HepG2 (cell line): ENCODE measurements at regions not wholly inside any gene's neighbourhood (a gene's known extent, or its start where the extent isn't known, plus 50 kb on each side); places are given as distances from the start of the nearest gene placed in this dataset.

Experiments
- ATAC-seq: fragments of 200-7000 bp; cut with Tn5 transposase; 3 replicates; pipeline ENCODE4 v1.9.1; 2020; ENCODE audit warnings: mild to moderate bottlenecking, moderate library complexity
- BruUV-seq: library from RNA; stranded (reverse); fragments of 400-500 nt; replicated peaks from 2 replicates; lab custom pipeline; 2021; lab: Mats Ljungman, UMichigan
- CTCF ChIA-PET: fragments of 300-600 bp; formaldehyde crosslinking; extraction: SDS; loops from one replicate; lab custom pipeline; 2021; ENCODE audit warnings: low total read pairs, inconsistent platforms, low intra/inter-chr PET ratio; lab: Yijun Ruan, JAX
- POLR2A ChIA-PET: fragments of 350-600 bp; sonication (Branson Sonifier 250); formaldehyde crosslinking; loops from one replicate; lab custom pipeline; 2020; ENCODE audit warnings: antibody characterized with exemption, inconsistent platforms; lab: Yijun Ruan, JAX
- DNase-seq: peaks from one replicate; pipeline ENCODE4 v3.0.0-alpha.2; 2015; ENCODE audit warnings: low spot score
- FAIRE-seq: peaks from 3 replicates; lab custom pipeline; 2011; peaks lifted over from hg19 to GRCh38; lab: Jason Lieb, UNC
- H2AFZ ChIP-seq: one replicate; pipeline ENCODE4 v1.6.1; 2011; ENCODE audit warnings: low read length, inconsistent platforms
- H3K27ac ChIP-seq: fragments of 300-600 bp; 3 replicates; pipeline ENCODE4 v1.8.0; 2011; ENCODE audit warnings: mixed run types, mild to moderate bottlenecking, mixed read lengths, low read length, inconsistent platforms; ENCODE audit not compliant: insufficient read depth; ENCODE audit errors: extremely low read length
- H3K27me3 ChIP-seq, 2 experiments: fragments of 200-600 bp in 1 of 2; 2 replicates in 1 of 2; 3 replicates in 1 of 2; pipeline versions ENCODE4 v1.6.0 to v1.8.0; 2011; ENCODE audit warnings: low read length in 2 of 2, mild to moderate bottlenecking in 2 of 2, moderate library complexity in 2 of 2, inconsistent platforms in 1 of 2; ENCODE audit not compliant: insufficient read depth in 2 of 2, control insufficient read depth in 1 of 2
- H3K36me3 ChIP-seq, 2 experiments: fragments of 200-600 bp in 1 of 2; replicated peaks in 1 of 2; 2 replicates in 1 of 2; 3 replicates in 1 of 2; pipeline versions ENCODE4 v1.5.1 to v1.8.0; 2011; ENCODE audit warnings: low read length in 2 of 2, inconsistent platforms in 1 of 2; ENCODE audit not compliant: insufficient read depth in 2 of 2, control insufficient read depth in 1 of 2
- H3K4me1 ChIP-seq: 2 replicates; pipeline ENCODE4 v1.5.1; 2012; ENCODE audit warnings: low read length, inconsistent platforms; ENCODE audit not compliant: insufficient read depth
- H3K4me2 ChIP-seq: 2 replicates; pipeline ENCODE4 v1.6.0; 2011; ENCODE audit warnings: low read depth, low read length, inconsistent platforms
- H3K4me3 ChIP-seq, 3 experiments: fragments of 200-600 bp in 1 of 3; sonication (generic), shearing (Covaris generic) in 1 of 3; replicated peaks in 1 of 3; 2 replicates each; pipeline ENCODE4 v1.5.1; 2011 to 2016; ENCODE audit warnings: low read length in 3 of 3, inconsistent platforms in 2 of 3, low read depth in 2 of 3, mild to moderate bottlenecking in 2 of 3, control low read depth in 1 of 3, mixed read lengths in 1 of 3; ENCODE audit not compliant: insufficient read depth in 1 of 3
- H3K79me2 ChIP-seq: one replicate; pipeline ENCODE4 v1.6.1; 2011; ENCODE audit warnings: low read length, inconsistent platforms; ENCODE audit not compliant: insufficient read depth
- H3K9ac ChIP-seq: 2 replicates; pipeline ENCODE4 v1.6.0; 2011; ENCODE audit warnings: mild to moderate bottlenecking, low read depth, low read length, inconsistent platforms; ENCODE audit not compliant: insufficient read depth
- H3K9me3 ChIP-seq: 2 replicates; pipeline ENCODE4 v1.5.1; 2012; ENCODE audit warnings: mild to moderate bottlenecking, low read length
- H4K20me1 ChIP-seq: 2 replicates; pipeline ENCODE4 v1.6.0; 2011; ENCODE audit warnings: inconsistent platforms, mild to moderate bottlenecking, low read length, moderate library complexity; ENCODE audit not compliant: insufficient read depth
- ARNT ChIP-seq: fragments of 450-650 bp; IDR thresholded peaks from 2 replicates; pipeline ENCODE4 v1.6.1; 2017
- ELF4 ChIP-seq: sonication (generic); formaldehyde crosslinking; IDR thresholded peaks from 2 replicates; pipeline ENCODE4 v1.5.0; 2020; ENCODE audit warnings: missing genetic modification reagents, mild to moderate bottlenecking, moderate library complexity, borderline replicate concordance
- GATAD2A ChIP-seq: IDR thresholded peaks from 2 replicates; pipeline ENCODE4 v1.6.1; 2016
- PHF5A ChIP-seq: IDR thresholded peaks from one replicate; pipeline ENCODE4 v1.6.1; 2018; ENCODE audit warnings: low read depth, missing genetic modification reagents; ENCODE audit not compliant: unreplicated experiment
- TARDBP ChIP-seq: sonication (generic); formaldehyde crosslinking; IDR thresholded peaks from 2 replicates; pipeline ENCODE4 v1.8.0; 2022; ENCODE audit warnings: mild to moderate bottlenecking, missing genetic modification reagents
- ZNF256 ChIP-seq: sonication (generic); formaldehyde crosslinking; conservative IDR thresholded peaks from 2 replicates; pipeline ENCODE4 v1.4.0; 2020; ENCODE audit warnings: missing genetic modification reagents
- ZNF501 ChIP-seq: sonication (generic); formaldehyde crosslinking; IDR thresholded peaks from 2 replicates; pipeline ENCODE4 v1.5.1; 2020; ENCODE audit warnings: mild to moderate bottlenecking, moderate library complexity, missing genetic modification reagents
- ZNF605 ChIP-seq: sonication (generic); formaldehyde crosslinking; IDR thresholded peaks from 2 replicates; pipeline ENCODE4 v1.8.0; 2022; ENCODE audit warnings: mild to moderate bottlenecking, missing genetic modification reagents
- WGBS: methylation state at CpG from one replicate; pipeline ENCODE4 v1.1.6; 2017; ENCODE audit warnings: low lambda C conversion rate; 5-methylcytosine and 5-hydroxymethylcytosine counted together
- in situ Hi-C: cut with HindIII; loops from 2 replicates; pipeline ENCODE4 v1.10.0; 2017; ENCODE audit warnings: low pct_unique_long_range_greater_than_20kb; ENCODE audit not compliant: extremely low pct_ligation_motif_present
- intact Hi-C: fragments of 100-400 bp; cut with micrococcal nuclease; formaldehyde crosslinking; loops from one replicate; pipeline ENCODE4 v1.10.0; 2022; ENCODE audit not compliant: unreplicated experiment

DNA sequence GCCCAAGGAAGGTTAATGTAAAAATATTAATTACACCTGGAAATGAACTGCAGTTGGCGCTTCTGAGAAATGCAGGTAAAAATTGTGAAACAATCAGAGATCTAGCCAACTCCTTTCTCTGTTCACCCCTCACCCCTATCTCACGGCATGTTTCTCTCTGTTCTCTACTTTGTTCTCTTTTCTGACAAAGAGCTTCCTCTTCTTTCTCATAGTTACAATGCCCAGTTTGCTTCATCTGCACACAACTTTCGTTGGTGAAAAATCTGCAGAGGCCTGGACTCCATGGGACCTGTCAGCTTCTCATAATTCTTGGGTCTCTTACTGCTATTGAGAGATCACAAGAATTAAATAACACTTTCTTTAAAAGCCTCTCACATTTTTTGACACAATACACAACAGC, 212.9 kb upstream of the LRRN1 start:
- ChIA-PET CTCF (no interaction called here), POLR2A (no interaction called here)
- intact Hi-C loops: no loop called here
- no peaks in the 10 kb centered on the region for H3K9me3 ChIP-seq
- WGBS: 28% methylated on average over 3 of the region's 3 CpGs
- no TSS peak for BruUV-seq
- FAIRE-seq (no peak), DNase-seq (no peak), ATAC-seq (no peak)
- no peak overlapping the region for H3K9ac ChIP-seq
- H3K4me2 ChIP-seq: no peak overlapping the region
- no peak overlapping the region for H2AFZ ChIP-seq
- no peak overlapping the region for H3K4me3 ChIP-seq
- no peaks in the 10 kb centered on the region for H3K79me2 ChIP-seq
- TF ChIP-seq GATAD2A (no peak), ZNF256 (no peak), ZNF605 (no peak), PHF5A (CRISPR knock-in tag) (no peak), ZNF501 (CRISPR knock-in tag) (no peak)
- no peak overlapping the region for H3K27ac ChIP-seq
- in situ Hi-C loops: no loop called here
- H4K20me1 ChIP-seq: no peaks in the 10 kb centered on the region
- no peaks in the 10 kb centered on the region for H3K27me3 ChIP-seq
- H3K4me1 ChIP-seq: no peaks in the 10 kb centered on the region
- H3K36me3 ChIP-seq: no peaks in the 10 kb centered on the region

DNA sequence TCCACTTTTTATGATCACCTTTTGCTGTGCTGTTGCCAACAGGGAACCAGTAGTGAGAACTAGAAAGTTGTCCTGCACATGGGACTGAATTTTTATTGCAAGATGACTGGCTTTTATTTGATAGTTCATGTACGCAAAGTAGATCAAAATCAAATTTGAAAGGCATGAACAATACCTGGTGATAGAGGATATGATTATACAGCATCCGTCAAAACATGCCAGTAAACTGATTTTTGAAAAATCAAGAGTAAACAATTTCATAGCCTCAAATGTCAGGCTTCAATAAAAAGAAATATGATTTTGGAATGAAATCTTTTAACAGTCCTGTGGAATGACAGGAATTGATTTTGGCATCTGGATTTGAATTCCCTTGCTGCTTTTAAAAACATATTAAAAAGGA, 219.6 kb upstream of the LRRN1 start:
- DNase-seq (no peak), ATAC-seq (no peak), FAIRE-seq (no peak)
- H3K4me1 ChIP-seq: no peaks in the 10 kb centered on the region
- H3K9me3 ChIP-seq: no peaks in the 10 kb centered on the region
- intact Hi-C loops: no loop called here
- no peaks in the 10 kb centered on the region for H3K27me3 ChIP-seq
- ChIA-PET CTCF (no interaction called here), POLR2A (no interaction called here)
- no peaks in the 10 kb centered on the region for H3K36me3 ChIP-seq
- in situ Hi-C loops: no loop called here
- H4K20me1 ChIP-seq: no peaks in the 10 kb centered on the region
- 11% methylated on average over 2 of the region's 2 CpGs for WGBS
- no TSS peak for BruUV-seq
- no peak overlapping the region for H3K9ac ChIP-seq
- TF ChIP-seq TARDBP (no peak), ARNT (no peak), ELF4 (no peak)
- H3K79me2 ChIP-seq: no peaks in the 10 kb centered on the region
- no peak overlapping the region for H3K4me2 ChIP-seq
- no peak overlapping the region for H3K4me3 ChIP-seq
- H2AFZ ChIP-seq: no peak overlapping the region
- no peak overlapping the region for H3K27ac ChIP-seq
